Inflammatory macrophage treated with lipopolysaccharide for 1 hour (primary cell): ENCODE measurements at regions not wholly inside any gene's neighbourhood (a gene's known extent, or its start where the extent isn't known, plus 50 kb on each side); places are given as distances from the start of the nearest gene placed in this dataset.

Experiments
- DNase-seq, 2 donors: peaks; one replicate each; pipeline ENCODE4 v3.0.0-alpha.2; 2020 to 2022

- no peak for DNase-seq
Observed at GRCh38 chr13:107734891-107735625, 480.3 kb downstream of the LIG4 start.

DNA sequence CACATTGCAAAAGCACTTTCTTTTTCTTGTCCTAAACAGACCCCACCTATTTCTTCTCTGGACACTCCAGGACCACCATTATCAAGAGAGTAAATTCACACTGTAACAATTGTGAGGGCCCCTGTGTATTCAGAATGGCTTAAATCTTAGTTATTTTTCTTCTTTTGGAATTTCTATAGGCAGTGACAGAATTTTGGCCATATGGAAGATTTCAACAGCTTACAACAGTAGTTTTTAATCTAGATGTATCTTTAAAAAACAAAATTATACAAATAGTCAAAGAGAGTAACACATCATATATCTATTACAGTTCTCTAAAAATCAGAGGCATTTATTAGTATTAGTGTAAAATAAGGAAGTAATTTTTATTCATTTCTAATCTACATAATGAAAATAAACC is 482.1 kb downstream of the LIG4 start:
- no peak for DNase-seq

DNA sequence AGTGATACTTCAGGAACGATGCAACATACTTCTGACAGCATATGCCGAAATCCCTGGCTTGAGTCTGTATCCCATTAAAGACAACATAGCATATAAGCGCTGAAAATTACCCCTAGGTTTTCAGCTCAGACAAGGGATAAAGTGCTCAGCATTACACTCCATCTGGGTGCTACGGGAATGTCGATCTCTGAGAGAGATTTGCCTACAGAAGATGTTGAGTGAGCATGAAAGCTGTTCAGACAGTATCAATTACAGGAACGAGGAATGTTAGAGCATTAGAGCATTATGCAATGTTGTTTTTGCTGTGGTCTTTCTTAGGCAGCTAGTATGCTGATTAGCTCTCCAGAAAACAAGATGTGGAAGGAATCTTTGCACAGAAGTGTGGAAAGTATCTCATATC is 484.5 kb downstream of the LIG4 start:
- no peak for DNase-seq

GRCh38 chr13:107721125-107721869 is 494.0 kb downstream of the LIG4 start:
- no peak for DNase-seq

DNA sequence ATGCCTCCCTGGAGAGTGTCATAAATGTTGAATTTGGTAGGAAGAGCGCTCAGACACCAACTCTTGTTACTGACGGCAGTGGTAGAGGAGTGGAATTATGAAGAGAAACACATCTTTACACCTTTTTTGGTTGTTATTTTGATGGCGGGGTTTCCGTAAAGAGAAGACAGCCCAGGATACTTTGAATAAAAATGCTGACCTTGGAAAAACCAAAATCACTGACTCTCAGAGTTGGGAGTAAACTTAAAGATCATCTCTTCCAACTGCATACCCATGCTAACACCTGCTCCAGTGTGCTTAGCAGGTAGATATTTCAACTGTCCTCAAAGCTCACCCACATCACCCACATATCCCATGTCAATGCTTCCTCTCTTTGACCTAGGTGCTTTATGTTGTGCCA is 498.6 kb downstream of the LIG4 start:
- no peak for DNase-seq

DNA sequence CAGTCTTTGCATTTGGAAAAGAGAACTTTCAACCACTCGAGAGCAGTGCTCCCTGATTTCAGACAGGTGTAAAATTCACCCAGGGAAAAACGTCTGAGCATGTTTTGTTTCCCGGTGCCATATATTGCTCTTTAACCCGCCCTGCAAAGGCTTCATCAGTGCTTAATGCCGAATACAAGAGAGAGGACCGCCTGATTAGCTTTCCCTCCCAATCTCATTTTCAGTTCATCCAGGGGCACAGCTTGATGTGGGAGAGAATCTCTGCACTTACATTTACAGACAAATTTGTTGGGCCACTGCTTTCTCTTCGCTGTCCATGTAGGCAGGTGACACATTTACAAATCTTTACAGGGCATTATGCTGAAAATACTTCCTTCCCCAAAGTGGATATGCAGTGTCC is 499.1 kb downstream of the LIG4 start:
- no peak for DNase-seq

DNA sequence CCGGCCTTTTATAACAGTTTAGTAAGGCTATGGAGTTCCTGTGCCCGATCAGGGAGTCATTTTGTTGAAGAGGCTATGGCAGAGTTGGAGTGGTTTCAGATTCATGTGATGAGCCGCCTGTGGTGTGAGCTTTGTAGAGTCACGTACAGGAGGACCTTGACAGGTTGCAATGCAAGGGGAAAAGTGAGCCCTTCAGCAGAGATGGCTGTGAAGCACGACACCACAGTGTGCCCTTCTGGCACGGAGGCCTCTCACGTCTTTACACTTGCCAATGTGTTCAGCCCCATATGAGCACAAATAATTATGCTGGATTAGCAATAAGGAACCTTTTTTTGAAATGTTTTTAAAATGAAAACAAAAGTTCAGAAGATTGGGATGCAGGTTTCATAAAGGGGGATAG is 499.8 kb downstream of the LIG4 start:
- no peak for DNase-seq

- no peak for DNase-seq
Observed at GRCh38 chr13:107713314-107713713, 502.0 kb downstream of the LIG4 start.

DNA sequence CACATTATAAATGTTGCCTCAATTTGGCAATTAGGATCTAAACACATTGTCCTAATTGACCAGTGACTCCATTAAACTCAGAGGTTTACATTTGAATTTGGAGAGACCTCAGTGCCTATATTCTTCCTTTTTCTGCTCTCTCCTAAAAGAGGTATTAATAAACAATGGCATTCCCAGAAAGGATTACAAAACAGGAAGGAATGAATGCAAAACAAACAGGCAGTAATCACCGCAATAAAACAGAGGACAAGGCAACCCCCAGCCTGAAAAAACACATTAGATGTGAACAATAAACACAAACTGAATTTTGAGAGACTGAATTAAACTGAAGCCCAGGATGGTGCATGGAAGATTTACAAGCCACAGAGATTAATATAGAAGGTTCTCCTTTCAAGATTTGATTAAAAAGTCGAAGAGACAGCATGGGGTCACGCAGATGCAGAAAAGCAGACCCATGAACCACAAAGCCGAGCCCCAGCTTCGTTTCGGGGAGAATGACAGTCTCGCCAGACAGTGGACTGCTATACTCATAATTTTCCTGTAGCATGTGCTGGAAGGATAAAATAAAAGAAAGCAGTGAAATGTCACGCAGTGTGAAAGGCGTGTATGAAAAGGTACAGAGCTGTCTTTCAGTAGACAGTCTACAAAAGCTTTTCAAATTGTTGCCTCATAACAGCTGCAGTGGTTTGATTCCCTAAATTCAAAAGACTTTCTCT is 503.0 kb downstream of the LIG4 start:
- DNase-seq: no peak

- DNase-seq: no peak
Observed at GRCh38 chr13:107690181-107690580, 525.2 kb downstream of the LIG4 start.

- DNase-seq: no peak
Observed at GRCh38 chr13:107685876-107686275, 529.5 kb downstream of the LIG4 start.

GRCh38 chr13:107681600-107681999 is 533.7 kb downstream of the LIG4 start:
- no peak for DNase-seq

DNA sequence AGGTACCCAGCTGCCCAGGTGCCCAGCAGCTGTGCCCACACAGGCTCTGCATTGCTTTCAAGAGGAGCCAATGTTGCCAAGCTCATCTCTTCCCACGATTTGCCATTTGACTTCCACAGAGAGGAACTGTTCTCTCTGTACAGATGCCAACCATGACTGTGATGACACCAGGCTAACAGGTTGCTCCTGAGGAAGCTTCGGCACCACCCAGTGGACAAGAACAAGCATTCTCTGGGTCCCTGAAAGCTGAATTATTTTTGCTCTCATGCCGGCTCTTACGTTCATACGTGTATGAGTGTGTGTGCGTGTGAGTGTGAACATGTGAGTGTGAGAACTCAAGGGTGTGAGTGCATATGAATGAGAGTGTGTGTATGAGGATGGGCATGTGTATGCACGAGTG is 535.2 kb downstream of the LIG4 start:
- DNase-seq: no peak

DNA sequence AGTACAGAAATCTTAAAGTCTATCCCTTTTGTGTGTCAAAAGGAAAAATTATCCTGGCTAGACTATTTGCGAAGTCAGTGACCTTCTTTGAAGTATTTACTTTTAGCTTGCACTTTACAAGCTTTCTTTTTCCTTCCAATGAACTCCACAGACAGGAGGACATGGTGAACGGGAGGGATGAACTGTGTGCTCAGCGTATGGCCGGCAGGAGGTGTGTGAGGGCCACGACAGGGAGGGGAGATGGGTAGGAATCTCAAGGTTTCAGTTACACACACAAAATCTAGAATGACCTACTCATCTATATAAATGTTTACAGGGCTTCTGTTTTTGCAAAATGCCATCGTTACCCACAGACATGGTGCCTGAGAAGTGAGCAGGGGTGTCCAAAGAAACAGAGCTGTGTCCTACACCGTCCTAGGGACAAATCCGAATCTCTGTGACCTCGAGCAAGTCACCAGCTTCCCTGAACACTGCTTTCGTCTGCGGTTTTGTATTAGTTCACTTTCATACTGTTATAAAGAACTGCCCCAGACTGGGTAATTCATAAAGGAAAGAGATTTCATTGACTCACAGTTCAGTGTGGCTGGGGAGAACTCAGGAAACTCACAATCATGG is 537.2 kb downstream of the LIG4 start:
- DNase-seq: no peak

GRCh38 chr13:107675847-107676550 is 539.3 kb downstream of the LIG4 start:
- DNase-seq: no peak

DNA sequence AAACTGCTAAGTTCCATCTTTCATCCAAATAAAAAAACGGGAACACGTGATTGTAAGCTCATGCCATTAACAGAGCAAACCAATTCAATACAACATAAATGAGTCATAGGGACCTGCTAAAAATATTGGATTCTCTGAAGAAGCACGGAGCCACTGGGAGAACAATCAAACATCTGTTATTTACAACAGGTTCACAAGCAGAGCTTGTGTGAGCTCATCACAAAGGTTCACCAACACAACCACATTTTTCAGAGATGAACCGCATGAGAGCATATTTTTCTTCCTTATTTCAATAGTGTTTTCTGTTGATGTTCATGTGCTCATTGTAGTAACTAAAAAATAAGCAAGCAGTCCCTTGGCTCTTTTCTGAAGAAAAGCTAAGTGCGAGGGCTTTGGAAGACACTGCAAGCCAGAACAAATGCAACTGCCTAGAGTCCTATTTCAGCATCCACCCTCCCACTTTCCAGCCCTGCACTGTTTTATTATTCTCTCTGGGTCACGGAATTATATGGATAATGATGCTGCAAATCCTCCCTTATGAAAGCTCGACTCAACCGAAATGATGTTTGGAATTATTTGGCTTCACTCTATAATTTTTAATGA is 545.8 kb downstream of the LIG4 start:
- DNase-seq: no peak

- no peak for DNase-seq
Observed at GRCh38 chr13:107665926-107666458, 549.3 kb downstream of the LIG4 start.

DNA sequence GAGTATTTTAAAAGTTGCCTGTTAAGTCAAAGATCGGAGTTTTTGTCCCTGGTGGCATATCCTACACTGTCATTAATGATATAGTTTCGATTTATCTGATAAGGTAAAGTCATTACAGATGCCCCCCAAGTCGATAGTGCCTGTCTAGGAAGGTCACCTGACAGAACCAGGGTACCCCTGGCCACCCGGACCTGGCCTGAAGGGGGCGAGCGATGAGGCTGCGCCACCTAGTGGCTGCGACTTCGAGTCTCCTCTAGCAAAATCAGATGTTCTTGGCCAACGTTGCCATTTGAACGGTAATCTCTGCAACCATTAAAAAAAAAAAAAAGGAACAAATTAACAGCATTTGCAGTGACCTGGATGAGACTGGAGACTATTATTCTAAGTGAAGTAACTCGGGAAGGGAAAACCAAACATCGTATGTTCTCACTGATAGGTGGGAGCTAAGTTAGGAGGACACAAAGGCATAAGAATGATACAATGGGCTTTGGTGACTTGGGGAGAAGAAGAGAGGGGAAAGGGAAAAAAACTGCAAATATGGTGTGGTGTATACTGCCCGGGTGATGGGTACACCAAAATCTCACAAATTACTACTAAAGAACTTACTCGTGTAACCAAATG is 565.1 kb downstream of the LIG4 start:
- DNase-seq: peak; percentile 3 to 38

DNA sequence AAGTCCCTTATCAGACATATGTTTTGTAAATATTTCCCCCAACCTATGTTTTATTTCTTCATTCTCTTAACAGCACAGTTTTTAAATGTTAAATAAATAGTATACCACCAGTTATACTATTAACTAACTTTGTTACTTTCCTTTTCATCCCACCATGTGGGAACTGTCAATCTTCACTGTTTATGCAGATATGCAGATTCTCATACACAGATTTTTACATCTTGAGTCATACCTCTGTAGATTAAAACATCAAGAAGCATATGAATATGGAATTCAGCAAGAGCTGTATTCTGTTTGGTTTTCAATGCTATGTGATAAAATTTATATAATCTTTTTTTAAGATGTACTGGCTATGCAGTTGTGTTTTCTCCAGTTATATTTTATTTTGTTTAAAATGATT is 566.3 kb downstream of the LIG4 start:
- no peak for DNase-seq

- no peak for DNase-seq
Observed at GRCh38 chr13:107644136-107644535, 571.2 kb downstream of the LIG4 start.

DNA sequence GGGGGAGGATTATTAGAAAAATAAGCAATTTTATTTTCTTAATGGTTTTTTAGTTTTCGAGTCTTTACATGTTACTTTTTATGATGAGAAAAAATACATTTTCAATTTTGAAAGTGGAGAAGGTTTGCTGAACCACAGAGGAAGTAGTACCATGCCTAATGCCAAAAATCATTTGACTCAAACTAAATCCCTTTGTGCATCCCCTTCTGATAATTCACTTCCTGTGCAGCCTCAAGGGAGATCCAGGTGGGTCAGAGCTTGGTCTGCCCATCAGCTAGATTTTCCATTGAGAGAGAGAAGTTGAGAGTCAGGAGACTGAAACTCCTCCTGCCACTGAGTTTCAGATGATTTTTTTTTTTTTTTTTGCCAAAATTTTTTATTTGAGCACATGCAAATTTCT is 571.7 kb downstream of the LIG4 start:
- no peak for DNase-seq

DNA sequence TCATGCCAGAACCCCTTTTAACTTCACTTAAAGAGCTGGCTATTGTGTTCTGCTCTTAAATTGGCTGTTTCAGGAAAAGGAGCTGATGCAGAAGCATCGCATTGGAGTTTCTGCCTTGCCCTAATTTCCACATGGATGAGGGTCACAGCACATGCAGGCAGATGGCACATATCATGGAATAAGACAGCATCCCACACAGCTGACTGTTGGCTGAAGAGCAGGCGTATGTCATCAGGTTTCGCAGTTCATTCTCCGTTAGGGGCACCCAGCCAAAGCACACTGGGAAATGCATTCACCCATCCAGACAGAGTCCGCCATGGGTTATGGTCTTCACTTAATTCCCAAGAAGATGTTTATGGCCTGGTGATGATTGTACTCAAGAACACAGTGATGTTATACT is 572.5 kb downstream of the LIG4 start:
- DNase-seq: no peak
